Tibial nerve (tissue), 4 donors: ENCODE measurements at regions not wholly inside any gene's neighbourhood (a gene's known extent, or its start where the extent isn't known, plus 50 kb on each side); places are given as distances from the start of the nearest gene placed in this dataset.
"Not testable (repeated sequence)": the region's sequence is repeated elsewhere in the genome, so short reads cannot be mapped to it uniquely, and the experiment has no call there.

Experiments
- DNase-seq, 2 donors: peaks; one replicate each; pipeline ENCODE4 v3.0.0-alpha.2; 2019; ENCODE audit warnings: low spot score in 2 of 2
- H3K27ac ChIP-seq, 4 donors: fragments of 200-600 bp; sonication (generic) in 3 of 4; one replicate each; pipeline ENCODE4 v1.5.1; 2017 to 2019; ENCODE audit warnings: mild to moderate bottlenecking in 1 of 4
- H3K27me3 ChIP-seq, 2 donors: fragments of 200-600 bp; sonication (generic) in 1 of 2; one replicate each; pipeline versions ENCODE4 v1.5.1 to v1.6.0; 2017 to 2019
- H3K36me3 ChIP-seq, 3 donors: fragments of 200-600 bp; sonication (generic); one replicate each; pipeline ENCODE4 v1.5.1; 2018 to 2019
- H3K4me1 ChIP-seq, 4 donors: fragments of 200-600 bp; sonication (generic) in 3 of 4; one replicate each; pipeline ENCODE4 v1.5.1; 2017 to 2019
- H3K4me3 ChIP-seq, 4 donors: fragments of 200-600 bp; sonication (generic) in 3 of 4; one replicate each; pipeline ENCODE4 v1.5.1; 2017 to 2019; ENCODE audit warnings: mild to moderate bottlenecking in 1 of 4, moderate library complexity in 1 of 4
- H3K9me3 ChIP-seq, 4 donors: fragments of 200-600 bp; sonication (generic) in 3 of 4; one replicate each; pipeline ENCODE4 v1.5.1; 2017 to 2019
- EP300 ChIP-seq, 2 donors: sonication (generic); formaldehyde crosslinking; IDR thresholded peaks; one replicate each; pipeline ENCODE4 v1.6.1; 2017; ENCODE audit warnings: antibody characterized with exemption in 2 of 2, mild to moderate bottlenecking in 1 of 2
- POLR2A ChIP-seq, 2 donors: fragments of 450-650 bp; IDR thresholded peaks; one replicate each; pipeline ENCODE4 v1.6.1; 2017; ENCODE audit warnings: antibody characterized with exemption in 2 of 2, mild to moderate bottlenecking in 2 of 2, moderate library complexity in 2 of 2
- WGBS, 2 donors: methylation state at CpG; one replicate each; pipeline ENCODE4 v1.1.5; 2018; 5-methylcytosine and 5-hydroxymethylcytosine counted together
- TF ChIP-seq, protein P1 (sequence below), 5 experiments: fragments of 200-600 bp in 3 of 5; fragments of 450-650 bp in 2 of 5; sonication (generic) in 3 of 5; IDR thresholded peaks; one replicate each; pipeline ENCODE4 v1.5.1; 2016 to 2019; ENCODE audit warnings: antibody characterized with exemption in 5 of 5, mild to moderate bottlenecking in 3 of 5, moderate library complexity in 2 of 5

- Histone ChIP-seq H3K4me3 (no peak overlapping the region), H3K27me3 (no peaks in the 10 kb centered on the region), H3K27ac (no peak overlapping the region), H3K36me3 (no peaks in the 10 kb centered on the region), H3K4me1 (no peaks in the 10 kb centered on the region), H3K9me3 (no peaks in the 10 kb centered on the region)
- no peak for DNase-seq
- TF ChIP-seq, protein P1, sequence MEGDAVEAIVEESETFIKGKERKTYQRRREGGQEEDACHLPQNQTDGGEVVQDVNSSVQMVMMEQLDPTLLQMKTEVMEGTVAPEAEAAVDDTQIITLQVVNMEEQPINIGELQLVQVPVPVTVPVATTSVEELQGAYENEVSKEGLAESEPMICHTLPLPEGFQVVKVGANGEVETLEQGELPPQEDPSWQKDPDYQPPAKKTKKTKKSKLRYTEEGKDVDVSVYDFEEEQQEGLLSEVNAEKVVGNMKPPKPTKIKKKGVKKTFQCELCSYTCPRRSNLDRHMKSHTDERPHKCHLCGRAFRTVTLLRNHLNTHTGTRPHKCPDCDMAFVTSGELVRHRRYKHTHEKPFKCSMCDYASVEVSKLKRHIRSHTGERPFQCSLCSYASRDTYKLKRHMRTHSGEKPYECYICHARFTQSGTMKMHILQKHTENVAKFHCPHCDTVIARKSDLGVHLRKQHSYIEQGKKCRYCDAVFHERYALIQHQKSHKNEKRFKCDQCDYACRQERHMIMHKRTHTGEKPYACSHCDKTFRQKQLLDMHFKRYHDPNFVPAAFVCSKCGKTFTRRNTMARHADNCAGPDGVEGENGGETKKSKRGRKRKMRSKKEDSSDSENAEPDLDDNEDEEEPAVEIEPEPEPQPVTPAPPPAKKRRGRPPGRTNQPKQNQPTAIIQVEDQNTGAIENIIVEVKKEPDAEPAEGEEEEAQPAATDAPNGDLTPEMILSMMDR (IDR thresholded peaks at IDR 0.05) = no peak
- TF ChIP-seq POLR2A (IDR thresholded peaks at IDR 0.05) = no peak
- TF ChIP-seq EP300 (IDR thresholded peaks at IDR 0.05) = no peak
- WGBS, 2 donors = 53 to 75% methylated on average over 3 of the region's 3 CpGs
Observed at GRCh38 chr13:90055121-90055520, 1292.4 kb upstream of the MIR17HG start.

DNA sequence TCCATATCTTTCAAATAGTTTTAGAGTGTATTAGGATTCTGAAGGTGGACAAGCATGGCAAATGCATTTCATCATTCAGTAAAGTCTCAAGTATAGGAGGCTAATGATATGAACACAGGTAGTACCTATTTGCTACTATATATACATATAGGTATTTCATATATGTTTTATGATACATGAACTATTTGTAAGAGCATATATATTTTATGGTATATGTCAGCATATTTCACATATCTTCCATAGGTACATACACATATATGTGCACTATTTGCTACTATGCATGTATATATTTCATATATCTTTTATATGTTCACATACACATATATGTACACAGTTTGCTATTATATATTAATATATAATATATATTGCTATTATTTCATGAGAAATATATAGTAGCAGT lies 1291.7 kb upstream of the MIR17HG start:
- no peaks in the 10 kb centered on the region for H3K36me3 ChIP-seq
- H3K9me3 ChIP-seq = no peaks in the 10 kb centered on the region
- no peak overlapping the region for H3K27ac ChIP-seq
- no peaks in the 10 kb centered on the region for H3K4me1 ChIP-seq
- no peak for DNase-seq
- TF ChIP-seq EP300 (IDR thresholded peaks at IDR 0.05) = no peak
- no peak for TF ChIP-seq POLR2A (IDR thresholded peaks at IDR 0.05)
- TF ChIP-seq, protein P1 (IDR thresholded peaks at IDR 0.05) = no peak
- H3K4me3 ChIP-seq = no peak overlapping the region
- no peaks in the 10 kb centered on the region for H3K27me3 ChIP-seq

- H3K4me1 ChIP-seq, DNase-seq, H3K27ac ChIP-seq, H3K9me3 ChIP-seq, H3K4me3 ChIP-seq, H3K36me3 ChIP-seq, H3K27me3 ChIP-seq: not testable (repeated sequence)
Observed at GRCh38 chr13:90064226-90064625, 1283.3 kb upstream of the MIR17HG start.

DNA sequence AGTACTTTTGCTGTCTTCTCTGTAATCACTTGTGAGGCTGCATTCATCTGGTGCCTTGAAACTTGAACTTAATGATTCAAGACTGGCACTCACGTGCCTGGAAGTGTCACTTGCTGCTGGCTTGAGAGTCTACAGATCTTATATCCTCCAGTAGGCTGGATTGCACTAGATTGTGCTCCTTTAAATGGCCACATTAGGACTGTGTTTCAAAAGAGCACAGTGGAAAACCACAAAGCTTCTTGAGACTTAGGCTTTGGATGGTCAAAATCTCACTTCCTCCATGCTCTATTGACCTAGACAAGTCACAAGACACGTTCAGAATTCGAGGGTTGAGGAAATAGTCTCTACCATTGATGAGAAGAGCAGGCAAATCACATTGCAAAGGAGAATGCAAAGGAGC lies 1278.8 kb upstream of the MIR17HG start:
- no peak for DNase-seq
- H3K9me3 ChIP-seq = no peaks in the 10 kb centered on the region
- no peak overlapping the region for H3K4me3 ChIP-seq
- H3K27ac ChIP-seq = no peak overlapping the region
- no peaks in the 10 kb centered on the region for H3K36me3 ChIP-seq
- H3K27me3 ChIP-seq = no peaks in the 10 kb centered on the region
- TF ChIP-seq, protein P1 (IDR thresholded peaks at IDR 0.05) = no peak
- TF ChIP-seq POLR2A (IDR thresholded peaks at IDR 0.05) = no peak
- TF ChIP-seq EP300 (IDR thresholded peaks at IDR 0.05) = no peak
- WGBS, 2 donors = 39 to 59% methylated on average over 3 of the region's 3 CpGs
- H3K4me1 ChIP-seq = no peaks in the 10 kb centered on the region

DNA sequence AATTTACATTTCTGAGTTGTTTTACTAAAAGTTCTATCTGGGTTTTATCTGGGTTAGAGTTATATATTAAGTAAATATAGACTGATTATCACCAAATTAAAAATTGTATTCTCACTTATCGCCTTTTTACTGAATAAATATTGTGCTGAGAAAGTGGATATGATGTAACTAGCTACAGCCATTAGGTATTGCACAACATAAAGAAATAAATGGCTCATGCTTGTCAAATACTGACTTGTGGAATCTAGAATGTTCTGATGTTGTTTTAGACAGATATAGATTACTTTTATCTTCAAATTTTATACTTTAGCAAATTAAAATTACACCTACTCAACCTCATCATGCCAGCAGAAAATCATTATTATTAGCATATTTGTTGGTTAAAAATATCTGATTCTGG lies 1277.1 kb upstream of the MIR17HG start:
- 89 to 98% methylated on average over 1 of the region's 1 CpG for WGBS, 2 donors
- H3K9me3 ChIP-seq = no peaks in the 10 kb centered on the region
- DNase-seq = no peak
- H3K4me1 ChIP-seq = no peaks in the 10 kb centered on the region
- no peak overlapping the region for H3K27ac ChIP-seq
- no peak overlapping the region for H3K4me3 ChIP-seq
- H3K27me3 ChIP-seq = no peaks in the 10 kb centered on the region
- no peak for TF ChIP-seq POLR2A (IDR thresholded peaks at IDR 0.05)
- no peak for TF ChIP-seq EP300 (IDR thresholded peaks at IDR 0.05)
- TF ChIP-seq, protein P1 (IDR thresholded peaks at IDR 0.05) = no peak
- H3K36me3 ChIP-seq = no peaks in the 10 kb centered on the region

DNA sequence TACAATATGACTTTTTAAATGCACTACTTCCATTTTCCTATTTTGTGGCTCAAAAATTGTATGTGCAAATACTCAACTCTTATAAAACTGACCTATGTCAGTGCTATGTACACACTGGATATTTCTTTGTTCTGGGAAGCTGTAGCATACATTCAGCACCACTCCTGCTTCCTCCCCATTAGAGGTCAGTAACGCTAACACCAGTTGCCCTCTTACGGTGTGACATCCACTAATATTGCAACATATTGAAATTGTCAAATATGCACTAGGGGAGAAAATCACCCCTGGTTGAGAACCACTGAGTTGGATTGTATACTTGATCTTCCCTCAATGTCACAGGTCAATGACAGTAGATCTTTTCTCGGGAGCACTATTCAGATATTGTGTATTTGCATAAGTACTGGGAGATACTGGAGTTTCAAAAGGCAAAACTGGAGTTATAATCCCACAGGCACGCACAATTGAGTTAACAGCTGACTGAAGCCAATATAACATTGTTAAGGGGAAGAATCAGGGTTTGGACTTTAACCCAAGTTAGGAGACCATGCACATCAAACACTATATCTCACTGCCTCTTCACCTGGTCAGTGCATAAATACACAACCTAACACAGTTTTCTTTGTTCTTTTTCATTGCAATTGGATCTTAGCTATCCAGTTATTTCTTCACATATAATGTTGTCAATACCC lies 1276.5 kb upstream of the MIR17HG start:
- WGBS, 2 donors = 82 to 86% methylated on average over 4 of the region's 4 CpGs
- DNase-seq = no peak

More for the DNA sequence above, 1276.5 kb upstream of the MIR17HG start:
- Histone ChIP-seq H3K27me3 (no peaks in the 10 kb centered on the region), H3K9me3 (no peaks in the 10 kb centered on the region), H3K4me3 (no peak overlapping the region), H3K27ac (no peak overlapping the region), H3K36me3 (no peaks in the 10 kb centered on the region), H3K4me1 (no peaks in the 10 kb centered on the region)
- TF ChIP-seq, protein P1 (IDR thresholded peaks at IDR 0.05) = no peak
- no peak for TF ChIP-seq EP300 (IDR thresholded peaks at IDR 0.05)
- no peak for TF ChIP-seq POLR2A (IDR thresholded peaks at IDR 0.05)
